Esophagus squamous epithelium (tissue), 5 donors: ENCODE measurements at regions not wholly inside any gene's neighbourhood (a gene's known extent, or its start where the extent isn't known, plus 50 kb on each side); places are given as distances from the start of the nearest gene placed in this dataset.

Experiments used
- DNase-seq: peaks from one replicate; lab custom pipeline; 2025; lab: John Stamatoyannopoulos, UW
- H3K27ac ChIP-seq, 4 donors: fragments of 200-600 bp; sonication (generic); one replicate each; pipeline ENCODE4 v1.5.1; 2016 to 2019; ENCODE audit warnings: mild to moderate bottlenecking in 1 of 4
- H3K27me3 ChIP-seq, 4 donors: fragments of 200-600 bp; sonication (generic); 1 replicate in 3 of 4; 2 replicates in 1 of 4; pipeline versions ENCODE4 v1.5.1 to v1.6.0; 2017 to 2021; ENCODE audit warnings: antibody characterized with exemption in 1 of 4
- H3K36me3 ChIP-seq, 3 donors: fragments of 200-600 bp; sonication (generic); one replicate each; pipeline ENCODE4 v1.5.1; 2016 to 2019
- H3K4me1 ChIP-seq, 3 donors: fragments of 200-600 bp; sonication (generic); one replicate each; pipeline ENCODE4 v1.5.1; 2017 to 2019
- H3K4me3 ChIP-seq, 4 donors: fragments of 200-600 bp; sonication (generic); 1 replicate in 3 of 4; 2 replicates in 1 of 4; pipeline ENCODE4 v1.5.1; 2016 to 2019; ENCODE audit warnings: mild to moderate bottlenecking in 2 of 4, moderate library complexity in 1 of 4
- H3K9me3 ChIP-seq, 3 donors: fragments of 200-600 bp; sonication (generic); one replicate each; pipeline ENCODE4 v1.5.1; 2016 to 2019
- POLR2A ChIP-seq, 4 donors: fragments of 450-650 bp; IDR thresholded peaks; one replicate each; pipeline ENCODE4 v1.6.1; 2017; ENCODE audit warnings: antibody characterized with exemption in 4 of 4, mild to moderate bottlenecking in 4 of 4, moderate library complexity in 3 of 4
- WGBS, 2 donors: methylation state at CpG; one replicate each; pipeline ENCODE4 v1.1.5; 2018; 5-methylcytosine and 5-hydroxymethylcytosine counted together
- intact Hi-C: fragments of 100-400 bp; cut with DNase I; formaldehyde crosslinking; loops from one replicate; pipeline ENCODE4 v1.15.0; 2022
- TF ChIP-seq, protein P1 (sequence below), 6 experiments: fragments of 450-650 bp in 4 of 6; fragments of 200-600 bp in 2 of 6; sonication (generic) in 2 of 6; IDR thresholded peaks; one replicate each; pipeline ENCODE4 v1.5.1; 2016 to 2019; ENCODE audit warnings: antibody characterized with exemption in 6 of 6, mild to moderate bottlenecking in 4 of 6, moderate library complexity in 4 of 6
- donor health status: DM: yes; HTN: yes; CAD: no.

- no peak overlapping the region for H3K4me3 ChIP-seq
- H3K9me3 ChIP-seq = no peaks in the 10 kb centered on the region
- TF ChIP-seq POLR2A (IDR thresholded peaks at IDR 0.05) = no peak
- TF ChIP-seq, protein P1, sequence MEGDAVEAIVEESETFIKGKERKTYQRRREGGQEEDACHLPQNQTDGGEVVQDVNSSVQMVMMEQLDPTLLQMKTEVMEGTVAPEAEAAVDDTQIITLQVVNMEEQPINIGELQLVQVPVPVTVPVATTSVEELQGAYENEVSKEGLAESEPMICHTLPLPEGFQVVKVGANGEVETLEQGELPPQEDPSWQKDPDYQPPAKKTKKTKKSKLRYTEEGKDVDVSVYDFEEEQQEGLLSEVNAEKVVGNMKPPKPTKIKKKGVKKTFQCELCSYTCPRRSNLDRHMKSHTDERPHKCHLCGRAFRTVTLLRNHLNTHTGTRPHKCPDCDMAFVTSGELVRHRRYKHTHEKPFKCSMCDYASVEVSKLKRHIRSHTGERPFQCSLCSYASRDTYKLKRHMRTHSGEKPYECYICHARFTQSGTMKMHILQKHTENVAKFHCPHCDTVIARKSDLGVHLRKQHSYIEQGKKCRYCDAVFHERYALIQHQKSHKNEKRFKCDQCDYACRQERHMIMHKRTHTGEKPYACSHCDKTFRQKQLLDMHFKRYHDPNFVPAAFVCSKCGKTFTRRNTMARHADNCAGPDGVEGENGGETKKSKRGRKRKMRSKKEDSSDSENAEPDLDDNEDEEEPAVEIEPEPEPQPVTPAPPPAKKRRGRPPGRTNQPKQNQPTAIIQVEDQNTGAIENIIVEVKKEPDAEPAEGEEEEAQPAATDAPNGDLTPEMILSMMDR (IDR thresholded peaks at IDR 0.05) = no peak
- no peak for DNase-seq
- intact Hi-C loops = no loop called here
- H3K27me3 ChIP-seq = no peaks in the 10 kb centered on the region
- 13 to 16% methylated on average over 3 of the region's 3 CpGs for WGBS, 2 donors
- peak overlapping the region in 1 of 4 donors; percentile 9 for H3K27ac ChIP-seq
- no peaks in the 10 kb centered on the region for H3K4me1 ChIP-seq
- no peaks in the 10 kb centered on the region for H3K36me3 ChIP-seq
Measured at GRCh38 chr18:64275593-64276300, 126.9 kb upstream of the LINC00305 start.

GRCh38 chr18:64273724-64274123, 124.8 kb upstream of the LINC00305 start:
- no peak for DNase-seq
- H3K4me1 ChIP-seq = no peaks in the 10 kb centered on the region
- H3K36me3 ChIP-seq = no peaks in the 10 kb centered on the region
- WGBS, 2 donors = 47 to 56% methylated on average over 3 of the region's 3 CpGs
- intact Hi-C loops = no loop called here
- no peak for TF ChIP-seq POLR2A (IDR thresholded peaks at IDR 0.05)
- TF ChIP-seq, protein P1 (IDR thresholded peaks at IDR 0.05) = no peak
- H3K9me3 ChIP-seq = no peaks in the 10 kb centered on the region
- no peak overlapping the region for H3K4me3 ChIP-seq
- no peaks in the 10 kb centered on the region for H3K27me3 ChIP-seq
- H3K27ac ChIP-seq = no peak overlapping the region

DNA sequence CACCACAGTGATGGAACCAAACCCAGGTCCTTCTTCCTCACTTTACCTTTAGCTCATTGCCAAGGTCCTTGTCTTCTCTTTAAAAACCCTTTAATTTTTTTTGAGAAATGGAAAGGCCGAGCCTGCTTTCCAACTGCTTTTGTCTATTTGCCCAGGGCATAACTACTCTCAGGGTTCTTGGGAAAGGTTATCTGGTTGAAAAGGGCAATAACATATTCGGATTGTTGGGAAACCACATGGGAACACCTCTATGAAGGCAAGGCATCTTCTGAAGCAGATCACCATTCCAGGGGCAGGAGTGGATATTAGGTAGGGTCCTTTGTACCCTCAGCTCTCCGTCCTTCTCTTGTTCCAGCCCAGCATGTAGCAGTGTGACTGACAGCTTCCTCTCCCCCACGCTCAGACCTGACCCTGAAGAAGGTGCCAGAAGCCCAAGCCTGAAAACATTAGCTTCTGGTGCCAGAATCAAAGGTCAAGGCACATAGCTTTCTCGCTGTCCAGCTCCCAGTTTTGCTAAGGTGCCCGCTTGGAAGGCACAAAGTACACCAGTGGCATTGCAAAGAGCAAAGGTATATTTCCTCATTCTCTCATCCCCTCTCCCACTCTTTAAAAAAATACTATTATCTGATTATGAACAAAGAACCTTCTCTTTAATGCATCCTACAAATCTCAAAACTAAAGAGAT, 123.2 kb upstream of the LINC00305 start:
- no peak for TF ChIP-seq POLR2A (IDR thresholded peaks at IDR 0.05)
- TF ChIP-seq, protein P1 (IDR thresholded peaks at IDR 0.05) = no peak
- Histone ChIP-seq H3K4me3 (no peak overlapping the region), H3K4me1 (no peaks in the 10 kb centered on the region), H3K9me3 (no peaks in the 10 kb centered on the region), H3K27me3 (no peaks in the 10 kb centered on the region), H3K27ac (no peak overlapping the region), H3K36me3 (no peaks in the 10 kb centered on the region)
- intact Hi-C loops = no loop called here
- no peak for DNase-seq
- WGBS, 2 donors = 60 to 68% methylated on average over 6 of the region's 6 CpGs

DNA sequence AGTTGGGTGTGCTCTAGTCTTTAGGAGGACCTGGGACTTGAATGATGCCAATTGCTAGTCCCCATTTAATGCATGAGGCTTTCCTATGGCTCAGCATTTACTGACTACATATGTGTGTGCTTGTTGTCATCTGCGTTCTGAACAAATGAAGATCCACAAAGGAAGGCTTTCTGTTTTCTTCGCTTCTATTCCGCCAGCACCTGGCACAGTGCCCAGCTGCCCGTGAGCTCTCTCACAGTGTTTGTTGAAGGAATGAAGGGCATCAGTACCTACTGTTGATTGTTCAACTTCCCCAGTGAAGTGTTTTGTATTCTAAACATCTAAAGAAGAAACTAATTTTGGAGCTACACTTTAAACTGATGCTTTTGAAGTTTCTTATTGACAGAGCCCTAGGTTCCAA, 122.4 kb upstream of the LINC00305 start:
- H3K4me1 ChIP-seq = no peaks in the 10 kb centered on the region
- no peak overlapping the region for H3K27ac ChIP-seq
- no peaks in the 10 kb centered on the region for H3K9me3 ChIP-seq
- no peak overlapping the region for H3K4me3 ChIP-seq
- intact Hi-C loops = no loop called here
- no peak for DNase-seq
- WGBS, 2 donors = 42 to 56% methylated on average over 4 of the region's 4 CpGs
- TF ChIP-seq POLR2A (IDR thresholded peaks at IDR 0.05) = no peak
- TF ChIP-seq, protein P1 (IDR thresholded peaks at IDR 0.05) = no peak
- H3K36me3 ChIP-seq = no peaks in the 10 kb centered on the region
- H3K27me3 ChIP-seq = no peaks in the 10 kb centered on the region

DNA sequence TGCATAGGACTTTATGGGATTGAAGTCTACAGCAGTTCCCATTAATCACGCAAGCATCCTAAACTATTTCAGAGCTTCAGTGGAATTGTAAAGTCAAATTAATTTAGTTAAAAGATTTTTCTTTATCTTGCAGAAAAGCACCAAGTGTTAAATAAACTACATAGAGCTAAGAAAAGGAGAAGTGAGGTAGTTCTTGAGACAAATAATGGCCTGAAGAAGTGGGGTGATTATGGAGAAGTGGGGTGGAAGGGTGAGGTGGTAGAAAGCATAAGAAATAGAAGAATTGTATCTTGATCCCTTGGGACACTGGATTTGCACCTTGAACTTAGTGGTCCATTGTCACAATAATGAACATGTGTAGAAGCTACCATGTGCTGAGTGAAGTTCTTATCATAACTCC, 121.7 kb upstream of the LINC00305 start:
- H3K27me3 ChIP-seq = no peaks in the 10 kb centered on the region
- 85 to 88% methylated on average over 1 of the region's 1 CpG for WGBS, 2 donors
- H3K27ac ChIP-seq = no peak overlapping the region
- intact Hi-C loops = no loop called here
- H3K36me3 ChIP-seq = no peaks in the 10 kb centered on the region
- H3K4me3 ChIP-seq = no peak overlapping the region
- TF ChIP-seq, protein P1 (IDR thresholded peaks at IDR 0.05) = no peak
- no peak for TF ChIP-seq POLR2A (IDR thresholded peaks at IDR 0.05)
- H3K4me1 ChIP-seq = no peaks in the 10 kb centered on the region
- no peak for DNase-seq
- no peaks in the 10 kb centered on the region for H3K9me3 ChIP-seq
